NCI-H748 (cell line): ENCODE measurements at regions not wholly inside any gene's neighbourhood (a gene's known extent, or its start where the extent isn't known, plus 50 kb on each side); places are given as distances from the start of the nearest gene placed in this dataset.
A peak's percentile ranks its signal among the peaks of the same experiment; 100 is the strongest.
"Not testable (repeated sequence)": the region's sequence is repeated elsewhere in the genome, so short reads cannot be mapped to it uniquely, and the experiment has no call there.

Experiments used
- DNase-seq: peaks from one replicate; lab custom pipeline; 2025; ENCODE audit not compliant: unreplicated experiment; lab: John Stamatoyannopoulos, UW

DNA sequence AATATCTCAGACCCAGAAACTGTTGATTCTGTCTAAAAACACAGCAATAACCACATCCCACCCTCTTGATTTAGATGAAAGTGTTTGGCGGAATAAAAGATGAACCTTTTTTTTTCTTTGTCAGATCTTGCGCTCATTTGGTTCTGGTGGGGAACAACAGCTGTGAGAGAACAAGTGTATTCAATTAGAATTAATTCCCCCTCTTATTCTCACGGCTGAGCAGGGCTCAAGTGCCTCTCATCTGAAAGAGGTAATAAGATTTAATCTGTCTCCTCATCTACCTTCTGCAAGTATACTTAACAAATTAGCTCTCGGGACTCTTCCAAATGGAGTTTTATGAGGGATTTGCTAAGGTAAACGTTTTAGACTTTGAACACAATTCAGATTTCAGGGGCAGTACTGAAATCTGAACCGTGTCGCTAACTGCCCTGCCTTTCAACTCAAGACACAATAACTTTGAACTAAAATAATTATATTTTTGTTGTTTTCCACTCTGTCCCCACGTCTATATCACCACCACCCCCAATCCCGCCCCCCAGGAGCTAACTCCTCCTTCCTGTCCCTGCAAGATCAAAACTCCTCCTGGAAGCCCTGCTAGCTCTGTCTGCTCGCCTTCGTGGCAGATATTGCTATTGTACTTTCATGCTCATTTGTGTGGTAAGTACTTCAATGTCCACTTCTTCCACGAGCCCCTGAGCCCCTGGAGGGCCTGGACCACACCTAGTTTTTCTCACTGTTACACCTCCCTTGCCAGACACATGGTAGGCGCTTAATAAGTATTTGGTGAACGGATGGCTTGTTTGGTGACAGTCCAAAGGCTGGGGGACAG lies 54.2 kb upstream of the ROPN1B start:
- DNase-seq, result peak; percentile 36

DNA sequence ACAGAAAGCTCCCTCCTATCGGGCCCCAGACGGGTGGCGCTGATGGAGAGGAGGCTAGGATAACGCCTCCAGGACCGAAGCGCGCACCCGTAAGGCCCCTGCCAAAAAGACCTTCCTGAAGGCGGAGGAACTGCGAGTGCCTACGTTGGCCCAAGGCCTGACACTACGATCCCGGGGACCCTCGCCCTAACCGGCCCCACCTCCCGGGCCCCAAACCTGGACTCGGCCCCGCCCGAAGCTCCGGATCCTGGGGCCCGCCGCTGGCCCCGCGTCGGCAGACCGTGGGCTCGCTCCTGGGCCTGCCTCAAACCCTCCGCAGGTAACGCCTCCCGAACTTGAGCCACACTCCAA lies 53.6 kb upstream of the ROPN1B start:
- DNase-seq, result not testable (repeated sequence)

DNA sequence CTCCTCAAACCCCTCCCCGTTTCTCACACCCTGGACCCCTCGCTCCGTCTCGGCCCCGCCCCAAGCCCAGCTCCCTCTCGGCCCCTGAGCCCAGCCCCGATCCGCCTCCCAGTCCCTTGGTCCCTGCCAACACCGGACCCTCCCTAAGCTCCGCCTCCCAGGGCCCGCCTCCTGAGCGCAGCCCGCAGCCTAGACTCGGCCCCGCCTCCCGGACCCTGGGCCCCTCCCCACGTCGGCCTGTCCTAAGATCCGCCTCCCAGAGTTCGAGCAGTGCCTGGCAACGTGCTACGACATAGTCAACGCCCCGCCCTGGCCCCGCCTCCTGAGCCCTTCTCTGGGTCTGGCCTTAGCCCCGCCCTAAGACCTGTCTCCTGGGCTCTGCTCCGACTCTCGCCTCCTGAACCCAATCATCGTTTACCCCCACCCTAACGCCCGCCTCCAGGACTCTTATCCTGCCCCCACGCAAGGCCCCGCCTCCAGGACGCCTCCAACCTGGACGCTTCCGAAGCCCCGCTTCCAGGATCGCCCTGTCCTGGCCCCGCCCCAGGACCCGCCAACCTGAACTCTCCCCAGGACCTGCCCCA lies 53.1 kb upstream of the ROPN1B start:
- peak; percentile 95 for DNase-seq

DNA sequence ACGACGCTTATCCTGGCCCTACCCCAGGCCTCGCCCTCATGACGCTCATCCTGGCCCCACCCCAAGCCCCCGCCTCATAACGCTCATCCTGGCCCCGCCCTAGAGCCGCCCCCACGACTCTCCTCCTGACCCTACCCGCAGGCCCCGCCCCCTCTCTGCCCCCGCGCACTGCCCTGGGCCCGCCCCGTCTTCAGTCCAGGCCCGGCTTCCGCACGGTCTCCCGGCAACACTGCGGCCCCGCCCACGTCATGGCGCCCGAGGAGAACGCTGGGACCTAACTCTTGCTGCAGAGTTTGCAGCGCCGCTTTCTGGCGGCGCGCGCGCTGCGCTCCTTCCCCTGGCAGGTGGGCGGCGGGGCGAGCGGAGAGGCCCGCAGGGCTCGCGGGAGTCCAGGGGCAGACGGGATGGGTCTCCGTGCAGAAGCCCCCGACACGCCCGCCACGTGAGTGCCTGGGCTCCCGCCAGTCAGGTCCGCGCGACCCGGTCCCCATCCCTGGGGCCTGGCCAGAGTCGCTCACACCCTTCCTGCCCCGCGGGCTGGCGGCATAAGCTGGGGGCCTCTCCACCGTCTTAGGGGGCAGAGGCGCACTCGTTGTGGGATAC lies 52.5 kb upstream of the ROPN1B start:
- peak; percentile 94 for DNase-seq

DNA sequence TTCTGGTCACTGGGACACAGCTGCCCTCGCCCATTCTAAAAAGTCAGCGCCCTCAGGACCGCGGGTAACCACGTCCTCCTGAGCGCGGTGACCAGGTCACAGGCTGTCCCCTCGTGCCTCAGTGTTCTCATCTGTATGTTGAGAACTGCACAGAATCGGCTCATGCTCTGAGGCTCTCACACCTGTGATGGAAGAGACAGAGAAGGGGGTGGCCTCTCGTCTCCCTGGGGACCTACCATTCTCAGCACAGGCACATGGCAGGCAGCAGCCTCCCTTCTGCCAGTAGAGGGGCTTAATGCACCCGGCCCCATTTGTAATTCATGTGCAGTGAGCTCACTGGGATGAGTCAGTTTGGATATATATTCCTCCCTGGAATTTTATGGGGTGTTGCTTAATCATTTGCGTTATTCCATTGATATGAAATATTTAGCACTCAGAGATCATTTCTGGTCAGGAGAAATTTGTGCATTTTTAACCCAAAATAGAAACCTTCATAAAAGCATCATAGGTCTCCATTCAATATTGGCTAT lies 51.9 kb upstream of the ROPN1B start:
- DNase-seq, result peak; percentile 49

DNA sequence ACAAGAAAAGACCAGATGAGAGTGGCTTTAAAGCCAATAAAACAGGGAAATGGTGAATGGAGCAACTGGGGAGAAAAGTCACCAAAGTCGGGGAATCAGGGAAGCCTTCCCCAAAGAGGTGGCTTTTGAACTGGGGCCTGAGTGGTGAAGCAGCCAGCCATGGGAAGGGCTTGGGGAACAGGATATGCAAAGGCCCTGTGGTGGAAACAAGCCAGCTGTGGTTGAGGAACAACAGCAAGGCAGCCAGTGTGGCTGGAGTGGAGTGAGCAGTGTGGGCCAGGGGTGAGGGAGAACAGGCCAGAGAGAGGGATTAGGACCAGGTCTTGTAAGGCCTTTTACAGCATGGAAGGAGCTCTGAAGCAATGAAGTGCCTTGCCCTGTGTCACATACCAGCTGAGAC lies 51.0 kb upstream of the ROPN1B start:
- not testable (repeated sequence) for DNase-seq

DNA sequence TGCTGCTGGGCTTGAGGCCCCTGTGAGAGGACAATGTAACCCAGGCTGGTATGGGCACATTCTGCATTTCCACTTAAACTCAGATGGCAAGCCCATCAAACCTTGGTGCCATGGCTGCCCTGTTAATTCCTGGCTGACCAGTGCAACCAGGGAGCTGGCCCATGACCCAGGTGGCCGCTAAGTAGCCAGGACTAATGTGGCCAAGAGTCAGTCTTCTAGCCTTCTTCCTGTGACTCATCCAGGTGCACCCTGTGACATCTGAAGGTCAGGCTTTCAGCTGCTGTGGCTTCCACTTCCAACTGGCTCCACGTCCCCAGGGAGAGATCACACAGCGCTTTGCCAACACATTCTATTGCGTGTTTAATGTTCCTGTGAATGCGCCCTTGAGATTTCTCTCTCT lies 50.5 kb upstream of the ROPN1B start:
- not testable (repeated sequence) for DNase-seq

DNA sequence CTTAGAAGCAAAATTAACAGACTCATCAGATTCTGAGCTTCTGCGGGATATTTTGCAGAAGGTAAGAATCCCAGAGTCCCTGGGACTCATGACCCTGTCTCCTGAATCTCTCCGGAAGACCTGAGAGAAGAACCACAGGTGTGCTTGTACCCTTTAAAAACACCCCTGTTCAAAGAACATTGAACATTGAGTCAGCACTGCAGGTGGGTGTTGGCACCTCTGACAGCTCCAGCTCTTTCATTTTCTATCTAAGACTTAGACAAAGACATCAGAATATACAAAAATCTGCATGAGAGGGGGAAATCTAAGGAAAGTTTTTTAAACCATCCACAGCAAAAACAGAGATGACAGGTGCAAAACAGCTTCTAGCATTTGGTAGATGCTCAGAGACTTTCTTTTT lies 50.1 kb upstream of the ROPN1B start:
- DNase-seq, result not testable (repeated sequence)
